A673 (cell line): ENCODE measurements at regions not wholly inside any gene's neighbourhood (a gene's known extent, or its start where the extent isn't known, plus 50 kb on each side); places are given as distances from the start of the nearest gene placed in this dataset.

Experiments
- CTCF ChIP-seq: fragments of 300-800, 200-600 bp; sonication (generic); conservative IDR thresholded peaks from 2 replicates; pipeline ENCODE4 v1.5.1; 2017; ENCODE audit warnings: low read depth, mild to moderate bottlenecking, antibody characterized with exemption, low read length, moderate library complexity, mixed read lengths
- EZH2 ChIP-seq: fragments of 200-600 bp; sonication (generic); IDR thresholded peaks from 2 replicates; pipeline ENCODE4 v1.6.1; 2017; ENCODE audit warnings: borderline replicate concordance, low read depth, mild to moderate bottlenecking, mixed read lengths, antibody characterized with exemption, low read length; ENCODE audit not compliant: poor library complexity, severe bottlenecking

GRCh38 chr3:18044971-18045880 lies 302.8 kb upstream of the TBC1D5 start:
- TF ChIP-seq CTCF (no peak), EZH2 (peak; percentile 41)
